ENCODE measurements at regions not wholly inside any gene's neighbourhood (a gene's known extent, or its start where the extent isn't known, plus 50 kb on each side); places are given as distances from the start of the nearest gene placed in this dataset.
"Not testable (repeated sequence)": the region's sequence is repeated elsewhere in the genome, so short reads cannot be mapped to it uniquely, and the experiment has no call there.

- no peak for DNase-seq
Measured at GRCh38 chr4:184335520-184335919, 117.8 kb upstream of the ENPP6 start.

GRCh38 chr4:184333446-184333845 is 115.8 kb upstream of the ENPP6 start:
- DNase-seq, result not testable (repeated sequence)

- DNase-seq, result no peak
Measured at GRCh38 chr4:184331268-184331995, 113.8 kb upstream of the ENPP6 start.

- not testable (repeated sequence) for DNase-seq
Measured at GRCh38 chr4:184330517-184331094, 112.9 kb upstream of the ENPP6 start.

GRCh38 chr4:184329659-184330400 is 112.2 kb upstream of the ENPP6 start:
- DNase-seq, result no peak

- DNase-seq, result no peak
Measured at GRCh38 chr4:184329235-184329634, 111.6 kb upstream of the ENPP6 start.

- peak; percentile 30 for DNase-seq
Measured at GRCh38 chr4:184328022-184328736, 110.5 kb upstream of the ENPP6 start.

GRCh38 chr4:184324939-184325477 is 107.3 kb upstream of the ENPP6 start:
- no peak for DNase-seq

- no peak for DNase-seq
Measured at GRCh38 chr4:184322328-184323025, 104.8 kb upstream of the ENPP6 start.

GRCh38 chr4:184320631-184321030 is 103.0 kb upstream of the ENPP6 start:
- no peak for DNase-seq

- DNase-seq, result no peak
Measured at GRCh38 chr4:184318852-184319251, 101.2 kb upstream of the ENPP6 start.

GRCh38 chr4:184317234-184317918 is 99.7 kb upstream of the ENPP6 start:
- DNase-seq, result no peak

GRCh38 chr4:184316821-184317220 is 99.1 kb upstream of the ENPP6 start:
- no peak for DNase-seq

GRCh38 chr4:184315675-184316359 is 98.1 kb upstream of the ENPP6 start:
- no peak for DNase-seq

- DNase-seq, result no peak
Measured at GRCh38 chr4:184313702-184314659, 96.3 kb upstream of the ENPP6 start.

- DNase-seq, result no peak
Measured at GRCh38 chr4:184313058-184313581, 95.4 kb upstream of the ENPP6 start.

GRCh38 chr4:184312126-184312525 is 94.5 kb upstream of the ENPP6 start:
- no peak for DNase-seq

- DNase-seq, result no peak
Measured at GRCh38 chr4:184310881-184311709, 93.4 kb upstream of the ENPP6 start.

- DNase-seq, result peak; percentile 24
Measured at GRCh38 chr4:184310171-184310567, 92.5 kb upstream of the ENPP6 start.
